Esophagus squamous epithelium (tissue), 5 donors: ENCODE measurements at regions not wholly inside any gene's neighbourhood (a gene's known extent, or its start where the extent isn't known, plus 50 kb on each side); places are given as distances from the start of the nearest gene placed in this dataset.

Experiments used
- DNase-seq: peaks from one replicate; lab custom pipeline; 2025; lab: John Stamatoyannopoulos, UW
- H3K27ac ChIP-seq, 4 donors: fragments of 200-600 bp; sonication (generic); one replicate each; pipeline ENCODE4 v1.5.1; 2016 to 2019; ENCODE audit warnings: mild to moderate bottlenecking in 1 of 4
- H3K27me3 ChIP-seq, 4 donors: fragments of 200-600 bp; sonication (generic); 1 replicate in 3 of 4; 2 replicates in 1 of 4; pipeline versions ENCODE4 v1.5.1 to v1.6.0; 2017 to 2021; ENCODE audit warnings: antibody characterized with exemption in 1 of 4
- H3K36me3 ChIP-seq, 3 donors: fragments of 200-600 bp; sonication (generic); one replicate each; pipeline ENCODE4 v1.5.1; 2016 to 2019
- H3K4me1 ChIP-seq, 3 donors: fragments of 200-600 bp; sonication (generic); one replicate each; pipeline ENCODE4 v1.5.1; 2017 to 2019
- H3K4me3 ChIP-seq, 4 donors: fragments of 200-600 bp; sonication (generic); 1 replicate in 3 of 4; 2 replicates in 1 of 4; pipeline ENCODE4 v1.5.1; 2016 to 2019; ENCODE audit warnings: mild to moderate bottlenecking in 2 of 4, moderate library complexity in 1 of 4
- H3K9me3 ChIP-seq, 3 donors: fragments of 200-600 bp; sonication (generic); one replicate each; pipeline ENCODE4 v1.5.1; 2016 to 2019
- CTCF ChIP-seq, 6 experiments: fragments of 450-650 bp in 4 of 6; fragments of 200-600 bp in 2 of 6; sonication (generic) in 2 of 6; IDR thresholded peaks; one replicate each; pipeline ENCODE4 v1.5.1; 2016 to 2019; ENCODE audit warnings: antibody characterized with exemption in 6 of 6, mild to moderate bottlenecking in 4 of 6, moderate library complexity in 4 of 6
- POLR2A ChIP-seq, 4 donors: fragments of 450-650 bp; IDR thresholded peaks; one replicate each; pipeline ENCODE4 v1.6.1; 2017; ENCODE audit warnings: antibody characterized with exemption in 4 of 4, mild to moderate bottlenecking in 4 of 4, moderate library complexity in 3 of 4
- WGBS, 2 donors: methylation state at CpG; one replicate each; pipeline ENCODE4 v1.1.5; 2018; 5-methylcytosine and 5-hydroxymethylcytosine counted together
- intact Hi-C: fragments of 100-400 bp; cut with DNase I; formaldehyde crosslinking; loops from one replicate; pipeline ENCODE4 v1.15.0; 2022
- donor health status: DM: yes; HTN: yes; CAD: no.

GRCh38 chr12:13811061-13811460, 170.3 kb downstream of the GRIN2B start:
- H3K27ac ChIP-seq = no peak overlapping the region
- WGBS, 2 donors = 44 to 49% methylated on average over 3 of the region's 3 CpGs
- no peaks in the 10 kb centered on the region for H3K36me3 ChIP-seq

GRCh38 chr12:13805041-13805440, 176.4 kb downstream of the GRIN2B start:
- DNase-seq = no peak
- Histone ChIP-seq H3K9me3 (no peaks in the 10 kb centered on the region), H3K36me3 (no peaks in the 10 kb centered on the region), H3K27me3 (no peaks in the 10 kb centered on the region), H3K4me3 (no peak overlapping the region), H3K4me1 (no peaks in the 10 kb centered on the region), H3K27ac (no peak overlapping the region)
- TF ChIP-seq POLR2A (IDR thresholded peaks at IDR 0.05) (no peak), CTCF (IDR thresholded peaks at IDR 0.05) (no peak)
- intact Hi-C loops = no loop called here
- WGBS, 2 donors = 57 to 60% methylated on average over 3 of the region's 3 CpGs

More at GRCh38 chr12:13811061-13811460, 170.3 kb downstream of the GRIN2B start:
- H3K9me3 ChIP-seq = no peaks in the 10 kb centered on the region
- no peaks in the 10 kb centered on the region for H3K4me1 ChIP-seq
- no peaks in the 10 kb centered on the region for H3K27me3 ChIP-seq
- intact Hi-C loops = no loop called here
- TF ChIP-seq POLR2A (IDR thresholded peaks at IDR 0.05) = no peak
- TF ChIP-seq CTCF (IDR thresholded peaks at IDR 0.05) = no peak
- no peak for DNase-seq
- H3K4me3 ChIP-seq = no peak overlapping the region

- intact Hi-C loops = no loop called here
- H3K4me1 ChIP-seq = no peaks in the 10 kb centered on the region
- TF ChIP-seq POLR2A (IDR thresholded peaks at IDR 0.05) = no peak
- TF ChIP-seq CTCF (IDR thresholded peaks at IDR 0.05) = no peak
- DNase-seq = no peak
- no peaks in the 10 kb centered on the region for H3K9me3 ChIP-seq
- H3K27me3 ChIP-seq = no peaks in the 10 kb centered on the region
- no peaks in the 10 kb centered on the region for H3K36me3 ChIP-seq
- no peak overlapping the region for H3K27ac ChIP-seq
- H3K4me3 ChIP-seq = no peak overlapping the region
- WGBS, 2 donors = 51 to 60% methylated on average over 3 of the region's 3 CpGs
Observed at GRCh38 chr12:13801543-13801942, 179.9 kb downstream of the GRIN2B start.

- WGBS, 2 donors = 39 to 40% methylated on average over 3 of the region's 3 CpGs
Observed at GRCh38 chr12:13799574-13799973, 181.8 kb downstream of the GRIN2B start.

GRCh38 chr12:13798162-13798561, 183.2 kb downstream of the GRIN2B start:
- Histone ChIP-seq H3K36me3 (no peaks in the 10 kb centered on the region), H3K27ac (no peak overlapping the region), H3K9me3 (no peaks in the 10 kb centered on the region), H3K4me1 (no peaks in the 10 kb centered on the region), H3K4me3 (no peak overlapping the region), H3K27me3 (no peaks in the 10 kb centered on the region)
- TF ChIP-seq CTCF (IDR thresholded peaks at IDR 0.05) (no peak), POLR2A (IDR thresholded peaks at IDR 0.05) (no peak)
- DNase-seq = no peak
- intact Hi-C loops = no loop called here

More at GRCh38 chr12:13799574-13799973, 181.8 kb downstream of the GRIN2B start:
- no peaks in the 10 kb centered on the region for H3K9me3 ChIP-seq
- intact Hi-C loops = no loop called here
- no peak overlapping the region for H3K4me3 ChIP-seq
- H3K36me3 ChIP-seq = no peaks in the 10 kb centered on the region
- H3K27ac ChIP-seq = no peak overlapping the region
- TF ChIP-seq POLR2A (IDR thresholded peaks at IDR 0.05) (no peak), CTCF (IDR thresholded peaks at IDR 0.05) (no peak)
- DNase-seq = no peak
- no peaks in the 10 kb centered on the region for H3K4me1 ChIP-seq
- H3K27me3 ChIP-seq = no peaks in the 10 kb centered on the region
